Activated naive CD4-positive, alpha-beta T cell treated with anti-CD3 and anti-CD28 coated beads for 36 hours (primary cell): ENCODE measurements at regions not wholly inside any gene's neighbourhood (a gene's known extent, or its start where the extent isn't known, plus 50 kb on each side); places are given as distances from the start of the nearest gene placed in this dataset.

Experiments used
- CTCF ChIA-PET: fragments of 350-600 bp; sonication (Branson Sonifier 250); formaldehyde crosslinking; loops from one replicate; lab custom pipeline; 2021; ENCODE audit warnings: antibody characterized with exemption; lab: Charles Lee
- DNase-seq: peaks from one replicate; pipeline ENCODE4 v3.0.0-alpha.2; 2020
- H3K27ac Mint-ChIP-seq: one replicate; pipeline ENCODE4 v1.8.0; 2021; ENCODE audit warnings: mild to moderate bottlenecking, mixed read lengths
- H3K27me3 Mint-ChIP-seq: one replicate; pipeline ENCODE4 v1.8.0; 2021; ENCODE audit warnings: low read depth, mixed read lengths
- H3K36me3 Mint-ChIP-seq: one replicate; pipeline ENCODE4 v1.8.0; 2021; ENCODE audit warnings: low read depth, mixed read lengths
- H3K4me1 Mint-ChIP-seq: one replicate; pipeline ENCODE4 v1.8.0; 2021; ENCODE audit warnings: low read depth, mixed read lengths
- H3K4me3 Mint-ChIP-seq: one replicate; pipeline ENCODE4 v1.8.0; 2021; ENCODE audit warnings: mild to moderate bottlenecking, moderate library complexity, mixed read lengths
- H3K9me3 Mint-ChIP-seq: one replicate; pipeline ENCODE4 v1.8.0; 2021; ENCODE audit warnings: mixed read lengths
- intact Hi-C: fragments of 100-400 bp; cut with micrococcal nuclease; formaldehyde crosslinking; loops from one replicate; pipeline ENCODE4 v1.15.1; 2023

DNA sequence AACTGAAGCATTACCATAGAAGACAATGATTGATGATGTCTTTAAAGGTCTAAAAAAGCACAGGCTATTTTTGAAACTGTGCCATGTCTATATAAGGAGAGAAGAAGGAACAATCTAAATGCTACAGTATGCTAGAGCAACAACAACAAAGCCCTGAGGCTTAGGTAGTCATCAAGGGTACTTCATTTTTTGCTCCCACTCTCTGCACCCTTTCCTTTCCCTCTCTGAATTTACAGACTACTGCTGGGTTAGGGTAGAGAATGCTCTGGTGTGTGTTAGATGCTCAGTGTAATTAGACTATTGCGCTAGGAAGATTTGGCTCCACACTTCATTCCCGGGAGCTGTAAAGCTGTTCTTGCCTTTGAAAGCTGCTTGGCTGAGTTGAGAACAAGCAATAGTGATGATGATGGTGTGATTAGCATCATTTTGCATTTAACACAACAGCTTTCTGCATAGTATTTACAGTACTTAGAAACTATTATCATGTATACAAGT lies 1262.5 kb upstream of the CITED2 start:
- Mint-ChIP-seq H3K9me3 (no peaks in the 10 kb centered on the region), H3K4me1 (no peaks in the 10 kb centered on the region), H3K4me3 (no peak overlapping the region), H3K27me3 (peaks cover 4% of the 10 kb centered on the region), H3K36me3 (no peaks in the 10 kb centered on the region), H3K27ac (no peak overlapping the region)
- intact Hi-C loops, result no loop called here
- DNase-seq, result no peak
- CTCF ChIA-PET, result no interaction called here

DNA sequence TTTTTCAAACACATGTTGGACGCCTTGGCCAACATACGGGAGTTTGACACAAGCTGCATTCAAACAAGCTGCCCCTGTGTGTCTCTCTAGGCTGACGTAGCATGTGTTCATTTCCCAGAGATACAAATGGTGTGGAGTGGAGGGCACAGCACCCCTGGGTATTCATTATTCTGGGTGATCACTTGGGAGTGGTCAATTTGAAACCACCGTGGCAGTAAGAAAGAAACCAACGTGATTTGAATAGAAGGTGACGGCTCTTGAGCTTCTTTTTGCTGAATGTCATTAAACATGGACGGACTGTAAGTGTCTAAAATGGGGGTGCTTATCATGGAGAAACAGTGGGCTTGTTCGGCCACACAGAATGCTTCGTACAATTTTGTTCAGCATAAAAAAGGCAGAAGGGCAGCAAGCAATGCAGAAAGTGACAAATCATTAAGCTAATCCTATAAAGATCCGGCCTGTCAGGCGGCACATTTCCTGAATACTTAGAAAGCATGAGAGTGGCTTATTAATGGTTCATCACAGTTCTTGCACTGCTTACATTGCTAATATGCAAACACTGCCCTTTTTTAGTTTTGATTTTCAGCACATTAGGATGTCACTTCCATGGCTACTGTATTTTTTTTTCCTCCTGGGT lies 1261.9 kb upstream of the CITED2 start:
- Mint-ChIP-seq H3K27me3 (peaks cover 4% of the 10 kb centered on the region), H3K9me3 (no peaks in the 10 kb centered on the region), H3K36me3 (no peaks in the 10 kb centered on the region), H3K4me1 (no peaks in the 10 kb centered on the region), H3K4me3 (no peak overlapping the region), H3K27ac (no peak overlapping the region)
- CTCF ChIA-PET, result no interaction called here
- no peak for DNase-seq
- intact Hi-C loops, result no loop called here

DNA sequence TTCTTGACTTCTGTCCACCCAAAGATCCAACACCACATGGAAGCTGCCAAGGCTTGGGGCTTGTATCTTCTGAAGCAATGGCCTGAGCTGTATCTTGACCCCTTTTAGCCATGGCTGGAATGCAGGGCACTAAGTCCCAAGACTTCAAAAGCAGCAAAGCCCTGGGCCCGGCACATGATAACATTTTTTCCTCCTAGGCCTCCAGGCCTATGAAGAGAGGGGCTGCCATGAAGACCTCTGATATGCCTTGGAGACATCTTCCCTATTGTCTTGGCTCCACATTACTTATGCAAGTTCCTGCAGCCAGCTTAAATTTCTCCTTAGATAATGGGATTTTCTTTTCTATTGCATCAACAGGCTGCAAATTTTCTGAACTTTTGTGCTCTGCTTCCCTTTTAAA lies 1252.6 kb upstream of the CITED2 start:
- CTCF ChIA-PET, result no interaction called here
- DNase-seq, result no peak
- Mint-ChIP-seq H3K36me3 (no peaks in the 10 kb centered on the region), H3K4me3 (no peak overlapping the region), H3K4me1 (no peaks in the 10 kb centered on the region), H3K9me3 (peaks cover 17% of the 10 kb centered on the region), H3K27ac (no peak overlapping the region), H3K27me3 (no peaks in the 10 kb centered on the region)
- intact Hi-C loops, result no loop called here

DNA sequence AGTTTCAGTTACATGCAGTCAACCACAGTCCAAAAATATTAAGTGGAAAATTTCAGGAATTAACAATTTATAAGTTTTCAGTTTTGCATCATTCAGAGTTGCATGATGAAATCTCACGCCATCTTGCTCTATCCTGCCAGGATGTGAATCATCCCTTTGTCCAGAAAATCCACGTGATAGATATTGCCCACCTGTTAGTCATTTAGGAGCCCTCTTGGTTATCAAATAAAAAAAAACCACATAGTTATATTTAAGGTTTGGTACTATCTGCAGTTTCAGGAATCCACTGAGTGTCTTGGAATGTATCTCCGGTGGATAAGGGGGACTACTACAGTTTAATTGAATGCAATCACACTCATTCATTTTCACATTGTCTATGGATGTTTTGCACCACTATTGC lies 1249.0 kb upstream of the CITED2 start:
- DNase-seq, result no peak
- CTCF ChIA-PET, result no interaction called here

DNA sequence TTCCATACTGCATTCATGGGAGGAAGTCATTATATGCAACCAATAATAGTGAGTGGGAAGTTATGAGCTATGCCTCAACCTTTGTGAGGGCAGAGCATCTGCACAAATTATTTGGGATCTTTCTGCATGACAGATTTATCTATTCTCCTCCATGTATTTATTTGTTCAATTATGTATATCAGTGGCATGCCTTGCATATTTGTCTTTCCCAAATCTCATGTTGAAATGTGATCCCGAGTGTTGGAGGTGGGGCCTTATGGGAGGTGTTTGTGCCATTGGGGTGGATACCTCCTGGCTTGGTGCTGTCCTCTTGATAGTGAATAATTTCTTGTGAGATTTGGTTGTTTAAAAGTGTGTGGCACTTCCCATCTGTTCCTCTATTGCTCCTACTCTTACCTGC lies 1246.0 kb upstream of the CITED2 start:
- no peak for DNase-seq
- H3K4me1 Mint-ChIP-seq, result no peaks in the 10 kb centered on the region
- no peak overlapping the region for H3K4me3 Mint-ChIP-seq
- CTCF ChIA-PET, result no interaction called here
- no peak overlapping the region for H3K27ac Mint-ChIP-seq
- peaks cover under 1% of the 10 kb centered on the region for H3K9me3 Mint-ChIP-seq
- no peaks in the 10 kb centered on the region for H3K36me3 Mint-ChIP-seq
- intact Hi-C loops, result no loop called here
- no peaks in the 10 kb centered on the region for H3K27me3 Mint-ChIP-seq

More for the DNA sequence above, 1249.0 kb upstream of the CITED2 start:
- Mint-ChIP-seq H3K27ac (no peak overlapping the region), H3K9me3 (peaks cover 17% of the 10 kb centered on the region), H3K4me1 (no peaks in the 10 kb centered on the region), H3K4me3 (no peak overlapping the region), H3K36me3 (no peaks in the 10 kb centered on the region), H3K27me3 (no peaks in the 10 kb centered on the region)
- intact Hi-C loops, result no loop called here

DNA sequence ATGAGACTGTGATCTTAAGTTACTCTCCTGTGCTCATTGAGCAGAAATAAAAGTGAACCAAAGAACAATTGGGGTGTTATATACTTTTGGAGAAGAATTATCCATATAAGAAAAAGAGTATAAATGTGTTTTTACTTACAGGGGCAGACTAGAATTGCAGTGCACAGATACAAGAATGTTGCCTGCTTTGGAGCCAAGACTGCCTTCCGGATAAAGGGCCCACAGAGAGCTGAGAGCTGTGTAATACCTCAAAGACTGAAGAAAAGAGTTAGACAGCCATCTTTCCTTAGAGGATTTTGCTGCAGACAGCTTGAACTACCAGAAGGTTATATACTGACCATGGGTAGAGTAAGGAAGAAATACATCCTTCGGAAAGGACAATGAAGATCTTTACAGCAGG lies 1235.5 kb upstream of the CITED2 start:
- CTCF ChIA-PET, result no interaction called here
- no peaks in the 10 kb centered on the region for H3K36me3 Mint-ChIP-seq
- no peaks in the 10 kb centered on the region for H3K27me3 Mint-ChIP-seq
- H3K9me3 Mint-ChIP-seq, result no peaks in the 10 kb centered on the region
- no peaks in the 10 kb centered on the region for H3K4me1 Mint-ChIP-seq
- H3K27ac Mint-ChIP-seq, result no peak overlapping the region
- no peak overlapping the region for H3K4me3 Mint-ChIP-seq
- intact Hi-C loops, result no loop called here
- DNase-seq, result no peak

DNA sequence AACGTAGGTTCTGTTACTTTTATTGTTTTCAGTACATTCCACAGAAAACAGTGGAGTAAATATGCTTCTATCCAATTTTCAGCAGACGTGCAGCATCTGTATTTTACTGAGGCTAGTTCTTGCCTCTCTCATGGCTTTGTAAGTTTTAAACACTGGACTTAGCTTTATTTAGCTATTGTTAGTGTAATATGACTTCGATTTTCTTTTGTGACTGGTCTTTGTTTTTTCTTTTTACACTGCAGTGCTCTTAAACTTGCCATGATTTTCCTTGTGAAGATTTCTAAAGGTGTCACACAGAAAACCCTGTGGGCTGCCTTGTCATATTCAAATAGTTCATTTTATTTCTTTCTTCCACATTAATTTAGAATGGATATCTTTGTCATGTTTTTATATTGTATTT lies 1234.9 kb upstream of the CITED2 start:
- no peak for DNase-seq
- Mint-ChIP-seq H3K9me3 (no peaks in the 10 kb centered on the region), H3K36me3 (no peaks in the 10 kb centered on the region), H3K4me3 (no peak overlapping the region), H3K4me1 (no peaks in the 10 kb centered on the region), H3K27ac (no peak overlapping the region), H3K27me3 (no peaks in the 10 kb centered on the region)
- CTCF ChIA-PET, result no interaction called here
- intact Hi-C loops, result no loop called here

DNA sequence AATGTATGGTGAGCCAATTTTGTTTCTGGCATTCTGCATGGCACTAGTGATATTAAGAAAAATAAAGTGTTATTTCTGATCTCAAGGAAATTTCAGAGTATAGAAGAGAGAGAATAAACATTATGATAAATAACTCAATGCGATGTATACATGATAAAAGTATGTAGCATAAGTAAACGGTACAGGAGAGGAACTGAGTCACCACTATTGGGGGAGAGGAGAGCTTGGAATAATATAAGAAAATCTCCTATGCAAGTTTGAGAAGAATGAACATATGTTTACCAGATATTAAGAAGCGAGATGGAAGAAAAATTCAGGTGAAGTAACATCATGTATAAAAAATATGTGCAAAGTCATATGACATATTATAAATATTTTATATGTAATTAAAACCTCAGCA lies 1230.3 kb upstream of the CITED2 start:
- no peaks in the 10 kb centered on the region for H3K9me3 Mint-ChIP-seq
- CTCF ChIA-PET, result no interaction called here
- H3K27me3 Mint-ChIP-seq, result peaks cover 8% of the 10 kb centered on the region
- no peak for DNase-seq
- H3K4me3 Mint-ChIP-seq, result no peak overlapping the region
- H3K27ac Mint-ChIP-seq, result no peak overlapping the region
- intact Hi-C loops, result no loop called here
- no peaks in the 10 kb centered on the region for H3K4me1 Mint-ChIP-seq
- no peaks in the 10 kb centered on the region for H3K36me3 Mint-ChIP-seq

DNA sequence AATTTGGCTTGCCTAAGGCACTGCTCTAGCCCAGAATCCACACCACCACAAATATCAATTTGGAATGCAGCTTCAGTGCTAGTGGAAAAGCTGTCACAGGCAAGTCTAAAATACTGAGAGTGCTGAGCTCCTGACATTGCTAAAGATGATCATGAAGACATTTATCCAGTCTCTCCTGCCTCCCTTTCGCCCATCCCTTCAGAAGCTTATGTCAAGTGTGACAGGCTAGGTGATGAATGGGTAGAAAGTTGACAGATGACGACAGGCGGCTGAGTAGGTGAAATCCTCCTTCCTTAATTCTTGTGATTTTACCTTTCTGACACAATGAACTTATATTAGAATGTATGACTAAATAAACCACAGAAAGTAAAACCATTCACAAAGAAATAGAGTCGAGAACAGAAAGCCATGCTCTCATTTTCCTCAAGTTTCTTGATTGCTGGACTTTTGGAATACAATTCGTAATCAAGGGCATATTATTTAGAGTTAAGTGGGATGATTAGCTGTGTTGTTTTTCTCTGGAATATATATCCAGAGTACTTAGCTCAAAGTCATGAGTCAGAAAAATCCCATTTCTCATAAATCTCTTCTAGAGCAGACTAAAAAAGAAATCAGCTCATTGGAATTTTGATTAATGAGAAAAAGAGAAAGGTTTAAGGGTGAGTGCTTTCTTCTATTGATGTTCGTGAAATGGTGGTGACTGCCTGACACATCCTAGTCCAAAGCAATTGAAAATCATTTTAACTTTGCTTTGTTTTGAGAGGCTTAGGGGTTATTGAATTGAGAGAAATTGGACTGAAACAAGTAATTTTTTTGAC lies 1228.2 kb upstream of the CITED2 start:
- H3K27ac Mint-ChIP-seq, result no peak overlapping the region

DNA sequence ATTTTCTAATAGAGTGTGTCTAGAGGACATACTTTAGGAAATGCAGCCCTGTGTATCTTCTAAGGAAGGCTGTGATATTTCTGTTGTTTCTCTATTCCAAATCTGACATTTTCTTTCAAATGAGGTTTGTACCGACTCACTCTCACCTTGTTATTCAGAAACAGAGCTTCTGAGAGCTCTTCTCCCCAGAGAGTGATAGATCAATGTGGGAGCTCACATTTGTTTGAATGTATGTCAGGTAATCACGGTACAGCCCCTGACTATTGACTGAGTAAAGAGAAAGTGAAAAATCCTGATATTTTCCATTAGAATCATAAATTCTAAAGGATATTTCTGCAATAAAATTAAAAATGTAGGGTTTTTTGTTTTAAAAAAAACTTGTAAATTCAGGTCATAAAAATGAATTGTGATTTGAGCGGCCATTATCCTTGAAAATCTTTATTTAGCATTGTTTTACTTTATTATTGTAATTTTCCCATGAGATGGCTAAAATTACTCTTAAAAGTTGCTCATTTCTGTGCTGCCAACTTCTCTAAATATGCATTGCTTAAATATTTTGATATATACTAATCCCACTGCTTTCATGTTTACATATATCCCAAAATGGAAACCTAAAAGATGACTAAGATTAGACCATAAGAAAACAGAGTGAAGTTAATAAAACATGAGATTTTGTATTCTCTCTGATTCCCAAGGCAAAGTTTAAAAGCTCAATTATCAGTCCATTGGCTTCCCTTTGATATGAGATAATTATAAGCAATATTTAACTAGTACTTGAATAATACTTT lies 1226.8 kb upstream of the CITED2 start:
- peaks cover 11% of the 10 kb centered on the region for H3K27me3 Mint-ChIP-seq
- intact Hi-C loops, result no loop called here
- no peak for DNase-seq
- no peaks in the 10 kb centered on the region for H3K4me1 Mint-ChIP-seq
- CTCF ChIA-PET, result no interaction called here
- H3K9me3 Mint-ChIP-seq, result no peaks in the 10 kb centered on the region
- H3K36me3 Mint-ChIP-seq, result no peaks in the 10 kb centered on the region
- no peak overlapping the region for H3K4me3 Mint-ChIP-seq
- H3K27ac Mint-ChIP-seq, result no peak overlapping the region

More for the DNA sequence above, 1228.2 kb upstream of the CITED2 start:
- intact Hi-C loops, result no loop called here
- CTCF ChIA-PET, result no interaction called here
- H3K4me3 Mint-ChIP-seq, result no peak overlapping the region
- no peaks in the 10 kb centered on the region for H3K36me3 Mint-ChIP-seq
- H3K27me3 Mint-ChIP-seq, result peaks cover 11% of the 10 kb centered on the region
- no peaks in the 10 kb centered on the region for H3K4me1 Mint-ChIP-seq
- no peak for DNase-seq
- no peaks in the 10 kb centered on the region for H3K9me3 Mint-ChIP-seq

DNA sequence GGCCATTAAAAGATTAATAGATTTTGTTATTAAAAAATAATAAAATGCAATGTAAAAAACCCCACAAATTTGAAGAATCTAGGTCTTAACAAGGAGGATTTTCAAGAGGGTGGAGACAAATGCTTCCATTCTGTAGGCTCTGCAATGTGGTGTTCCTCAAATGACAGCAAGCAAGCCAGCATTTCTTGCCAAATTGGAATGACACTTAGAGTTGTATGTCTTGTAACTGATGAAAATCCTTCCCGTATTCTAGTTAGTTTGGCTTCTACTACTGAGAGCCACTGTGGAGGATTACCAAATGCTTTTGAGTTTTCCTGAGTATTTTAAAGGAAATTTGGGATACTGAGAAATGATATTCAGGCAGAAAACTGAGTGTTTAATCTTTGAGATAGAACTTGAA lies 1225.5 kb upstream of the CITED2 start:
- CTCF ChIA-PET, result interaction anchor here (0.6 kb wide), 1 partner anchor 12 kb away, joined by 3 read pairs; no protein-coding TSS in a partner anchor
- DNase-seq, result no peak
- Mint-ChIP-seq H3K9me3 (no peaks in the 10 kb centered on the region), H3K4me3 (no peak overlapping the region), H3K4me1 (no peaks in the 10 kb centered on the region), H3K36me3 (no peaks in the 10 kb centered on the region), H3K27me3 (peaks cover 20% of the 10 kb centered on the region), H3K27ac (no peak overlapping the region)
- intact Hi-C loops, result no loop called here

DNA sequence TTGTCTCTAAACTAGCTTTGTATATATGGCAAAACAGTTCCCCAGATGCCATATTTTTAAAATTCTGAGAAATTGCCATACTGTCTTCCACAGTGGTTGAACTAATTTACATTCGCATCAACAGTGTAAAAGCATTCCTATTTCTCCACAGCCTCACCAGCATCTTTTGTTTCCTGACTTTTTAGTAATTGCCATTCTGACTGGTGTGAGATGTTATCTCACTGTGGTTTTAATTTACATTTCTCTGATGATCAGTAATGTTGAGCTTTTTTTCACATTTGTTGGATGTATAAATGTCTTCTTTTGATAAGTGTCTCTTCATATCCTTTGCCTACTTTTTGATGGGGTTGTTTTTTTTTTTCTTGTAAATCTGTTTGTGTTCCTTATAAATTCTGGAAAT lies 1222.7 kb upstream of the CITED2 start:
- Mint-ChIP-seq H3K4me3 (no peak overlapping the region), H3K27ac (no peak overlapping the region)

More for the DNA sequence above, 1222.7 kb upstream of the CITED2 start:
- Mint-ChIP-seq H3K4me1 (no peaks in the 10 kb centered on the region), H3K27me3 (peaks cover 20% of the 10 kb centered on the region), H3K9me3 (peaks cover 6% of the 10 kb centered on the region), H3K36me3 (no peaks in the 10 kb centered on the region)
- intact Hi-C loops, result no loop called here
- CTCF ChIA-PET, result no interaction called here
- no peak for DNase-seq
